Stimulated activated CD4-positive, alpha-beta T cell treated with anti-CD3 and anti-CD28 coated beads, Interleukin-12 subunit alpha, Interleukin-12 subunit beta, amount 100 ng/mL, for 48 hours (primary cell): ENCODE measurements at regions not wholly inside any gene's neighbourhood (a gene's known extent, or its start where the extent isn't known, plus 50 kb on each side); places are given as distances from the start of the nearest gene placed in this dataset.

Experiments
- DNase-seq, 3 donors: peaks; one replicate each; pipeline ENCODE4 v3.0.0-alpha.2; 2020; ENCODE audit warnings: low read depth in 2 of 3, low spot score in 1 of 3

- no peak for DNase-seq
These were observed 538.8 kb upstream of the CXADR start for GRCh38 chr21:16974060-16974459.

GRCh38 chr21:16976193-16976592, 536.6 kb upstream of the CXADR start:
- DNase-seq = no peak

GRCh38 chr21:16978309-16978895, 534.4 kb upstream of the CXADR start:
- DNase-seq = no peak

- no peak for DNase-seq
These were observed 533.3 kb upstream of the CXADR start for GRCh38 chr21:16979574-16979973.

GRCh38 chr21:16983420-16983819, 529.4 kb upstream of the CXADR start:
- no peak for DNase-seq

- DNase-seq = no peak
These were observed 520.4 kb upstream of the CXADR start for GRCh38 chr21:16992448-16992847.

- no peak for DNase-seq
These were observed 519.3 kb upstream of the CXADR start for GRCh38 chr21:16993416-16994038.

- no peak for DNase-seq
These were observed 510.1 kb upstream of the CXADR start for GRCh38 chr21:17002594-17003257.

GRCh38 chr21:17003258-17003615, 509.6 kb upstream of the CXADR start:
- DNase-seq = no peak

GRCh38 chr21:17003763-17004373, 509.0 kb upstream of the CXADR start:
- DNase-seq = no peak

GRCh38 chr21:17032141-17032655, 480.6 kb upstream of the CXADR start:
- no peak for DNase-seq

- DNase-seq = no peak
These were observed 468.1 kb upstream of the CXADR start for GRCh38 chr21:17044696-17045095.

GRCh38 chr21:17045214-17045853, 467.5 kb upstream of the CXADR start:
- DNase-seq = no peak

GRCh38 chr21:17048974-17049373, 463.9 kb upstream of the CXADR start:
- DNase-seq = no peak

GRCh38 chr21:17050156-17050555, 462.7 kb upstream of the CXADR start:
- DNase-seq = no peak

GRCh38 chr21:17050646-17051045, 462.2 kb upstream of the CXADR start:
- no peak for DNase-seq

- DNase-seq = no peak
These were observed 461.8 kb upstream of the CXADR start for GRCh38 chr21:17051054-17051453.

- DNase-seq = no peak
These were observed 459.5 kb upstream of the CXADR start for GRCh38 chr21:17053321-17053720.

GRCh38 chr21:17059936-17060335, 452.9 kb upstream of the CXADR start:
- no peak for DNase-seq

- DNase-seq = no peak
These were observed 446.8 kb upstream of the CXADR start for GRCh38 chr21:17066006-17066405.

- no peak for DNase-seq
These were observed 441.8 kb upstream of the CXADR start for GRCh38 chr21:17071093-17071492.

GRCh38 chr21:17081193-17081592, 431.6 kb upstream of the CXADR start:
- DNase-seq = no peak
